Breast epithelium (tissue), 4 donors: ENCODE measurements at regions not wholly inside any gene's neighbourhood (a gene's known extent, or its start where the extent isn't known, plus 50 kb on each side); places are given as distances from the start of the nearest gene placed in this dataset.

Experiments
- DNase-seq, 2 donors: peaks; one replicate each; pipeline ENCODE4 v3.0.0-alpha.2; 2019; ENCODE audit warnings: low spot score in 2 of 2
- H3K27ac ChIP-seq, 2 donors: fragments of 200-600 bp; sonication (generic) in 1 of 2; one replicate each; pipeline ENCODE4 v1.5.1; 2016 to 2019; ENCODE audit warnings: mild to moderate bottlenecking in 1 of 2
- H3K27me3 ChIP-seq, 2 donors: fragments of 200-600 bp; sonication (generic) in 1 of 2; one replicate each; pipeline versions ENCODE4 v1.5.1 to v1.6.0; 2017 to 2019; ENCODE audit warnings: control low read depth in 1 of 2, mild to moderate bottlenecking in 1 of 2
- H3K36me3 ChIP-seq: fragments of 200-600 bp; one replicate; pipeline ENCODE4 v1.5.1; 2019
- H3K4me1 ChIP-seq, 2 donors: fragments of 200-600 bp; sonication (generic); one replicate each; pipeline ENCODE4 v1.5.1; 2016 to 2019; ENCODE audit warnings: control low read depth in 1 of 2
- H3K4me3 ChIP-seq, 3 donors: fragments of 200-600 bp; sonication (generic); 1 replicate in 2 of 3; 2 replicates in 1 of 3; pipeline ENCODE4 v1.5.1; 2016 to 2019; ENCODE audit warnings: mild to moderate bottlenecking in 3 of 3, moderate library complexity in 2 of 3
- H3K9me3 ChIP-seq, 2 donors: fragments of 200-600 bp; sonication (generic) in 1 of 2; one replicate each; pipeline ENCODE4 v1.5.1; 2016 to 2019; ENCODE audit warnings: control low read depth in 1 of 2
- CTCF ChIP-seq, 3 donors: fragments of 450-650 bp; IDR thresholded peaks; one replicate each; pipeline ENCODE4 v1.5.1; 2016 to 2017; ENCODE audit warnings: antibody characterized with exemption in 3 of 3, mild to moderate bottlenecking in 3 of 3, moderate library complexity in 3 of 3
- POLR2A ChIP-seq: fragments of 450-650 bp; IDR thresholded peaks from one replicate; pipeline ENCODE4 v1.6.1; 2016; ENCODE audit warnings: antibody characterized with exemption, mild to moderate bottlenecking, moderate library complexity
- POLR2AphosphoS5 ChIP-seq, 3 donors: sonication (generic); formaldehyde crosslinking; IDR thresholded peaks; one replicate each; pipeline ENCODE4 v1.6.1; 2017; ENCODE audit warnings: antibody characterized with exemption in 3 of 3
- intact Hi-C: fragments of 100-400 bp; cut with DNase I; formaldehyde crosslinking; loops from one replicate; pipeline ENCODE4 v1.15.1; 2023; ENCODE audit warnings: low total_unique reads

GRCh38 chr2:221680548-221680947 lies 108.4 kb upstream of the EPHA4 start:
- DNase-seq: no peak
- Histone ChIP-seq H3K27ac (no peak overlapping the region), H3K36me3 (no peaks in the 10 kb centered on the region), H3K4me3 (no peak overlapping the region), H3K4me1 (no peaks in the 10 kb centered on the region), H3K9me3 (no peaks in the 10 kb centered on the region), H3K27me3 (no peaks in the 10 kb centered on the region)
- intact Hi-C loops: no loop called here
- TF ChIP-seq POLR2AphosphoS5 (IDR thresholded peaks at IDR 0.05): no peak
- TF ChIP-seq CTCF (IDR thresholded peaks at IDR 0.05): no peak
- TF ChIP-seq POLR2A: no peak

GRCh38 chr2:221677688-221678087 lies 105.6 kb upstream of the EPHA4 start:
- Histone ChIP-seq H3K4me3 (no peak overlapping the region), H3K27ac (no peak overlapping the region), H3K36me3 (no peaks in the 10 kb centered on the region), H3K9me3 (no peaks in the 10 kb centered on the region), H3K27me3 (no peaks in the 10 kb centered on the region), H3K4me1 (no peaks in the 10 kb centered on the region)
- TF ChIP-seq POLR2A: no peak
- no peak for TF ChIP-seq POLR2AphosphoS5 (IDR thresholded peaks at IDR 0.05)
- no peak for TF ChIP-seq CTCF (IDR thresholded peaks at IDR 0.05)
- DNase-seq: no peak
- intact Hi-C loops: no loop called here

- Histone ChIP-seq H3K27ac (no peak overlapping the region), H3K27me3 (no peaks in the 10 kb centered on the region), H3K9me3 (no peaks in the 10 kb centered on the region), H3K4me3 (no peak overlapping the region), H3K36me3 (no peaks in the 10 kb centered on the region), H3K4me1 (no peaks in the 10 kb centered on the region)
- no peak for DNase-seq
- no peak for TF ChIP-seq CTCF (IDR thresholded peaks at IDR 0.05)
- intact Hi-C loops: no loop called here
Measured at GRCh38 chr2:221676566-221677172, 104.6 kb upstream of the EPHA4 start.

- TF ChIP-seq POLR2A: no peak
- TF ChIP-seq POLR2AphosphoS5 (IDR thresholded peaks at IDR 0.05): no peak
- TF ChIP-seq CTCF (IDR thresholded peaks at IDR 0.05): no peak
- Histone ChIP-seq H3K27ac (no peak overlapping the region), H3K27me3 (no peaks in the 10 kb centered on the region), H3K4me3 (no peak overlapping the region), H3K36me3 (no peaks in the 10 kb centered on the region), H3K9me3 (no peaks in the 10 kb centered on the region), H3K4me1 (no peaks in the 10 kb centered on the region)
- no peak for DNase-seq
- intact Hi-C loops: no loop called here
Measured at GRCh38 chr2:221675201-221675908, 103.3 kb upstream of the EPHA4 start.

GRCh38 chr2:221674446-221674845 lies 102.3 kb upstream of the EPHA4 start:
- no peak for DNase-seq
- Histone ChIP-seq H3K27me3 (no peaks in the 10 kb centered on the region), H3K36me3 (no peaks in the 10 kb centered on the region), H3K27ac (no peak overlapping the region), H3K4me3 (no peak overlapping the region), H3K4me1 (no peaks in the 10 kb centered on the region), H3K9me3 (no peaks in the 10 kb centered on the region)
- TF ChIP-seq POLR2A (no peak), POLR2AphosphoS5 (IDR thresholded peaks at IDR 0.05) (no peak), CTCF (IDR thresholded peaks at IDR 0.05) (no peak)
- intact Hi-C loops: no loop called here
